ENCODE measurements at regions not wholly inside any gene's neighbourhood (a gene's known extent, or its start where the extent isn't known, plus 50 kb on each side); places are given as distances from the start of the nearest gene placed in this dataset.
"Not testable (repeated sequence)": the region's sequence is repeated elsewhere in the genome, so short reads cannot be mapped to it uniquely, and the experiment has no call there.

GRCh38 chr2:132257301-132258171 lies 95.8 kb upstream of the ANKRD30BL start:
- DNase-seq (ENCODE audit: low read depth in 1 of 2, low spot score in 1 of 2); H3K27ac ChIP-seq (replicated peaks); H3K27me3 ChIP-seq (ENCODE audit: insufficient read depth, poor library complexity, severe bottlenecking); H3K4me3 ChIP-seq (replicated peaks; ENCODE audit: insufficient read depth, low read length): not testable (repeated sequence)

GRCh38 chr2:132259276-132259675 lies 97.5 kb upstream of the ANKRD30BL start:
- H3K27ac ChIP-seq (replicated peaks); H3K4me3 ChIP-seq (replicated peaks; ENCODE audit: insufficient read depth, low read length); DNase-seq (ENCODE audit: low read depth in 1 of 2, low spot score in 1 of 2); H3K27me3 ChIP-seq (ENCODE audit: insufficient read depth, poor library complexity, severe bottlenecking): not testable (repeated sequence)

- peaks cover 14% of the 10 kb centered on the region for H3K27me3 ChIP-seq (ENCODE audit: insufficient read depth, poor library complexity, severe bottlenecking)
- DNase-seq (ENCODE audit: low read depth in 1 of 2, low spot score in 1 of 2); H3K27ac ChIP-seq (replicated peaks): not testable (repeated sequence)
Observed at GRCh38 chr2:132265595-132265994, 103.8 kb upstream of the ANKRD30BL start.

GRCh38 chr2:132267105-132267497 lies 105.3 kb upstream of the ANKRD30BL start:
- peaks cover 14% of the 10 kb centered on the region for H3K27me3 ChIP-seq (ENCODE audit: insufficient read depth, poor library complexity, severe bottlenecking)
- DNase-seq (ENCODE audit: low read depth in 1 of 2, low spot score in 1 of 2), result no peak
- TF ChIP-seq REST (IDR thresholded peaks at IDR 0.05; ENCODE audit: insufficient replicate concordance, low read depth), result no peak
- no peak for TF ChIP-seq POLR2AphosphoS5 (IDR thresholded peaks at IDR 0.05; ENCODE audit: low read depth)
- no peak for TF ChIP-seq GABPA (IDR thresholded peaks at IDR 0.05; ENCODE audit: low read depth)
- TF ChIP-seq CTCF (IDR thresholded peaks at IDR 0.05; ENCODE audit: insufficient read depth, low read length), result no peak
- TF ChIP-seq SPI1 (IDR thresholded peaks at IDR 0.05; ENCODE audit: borderline replicate concordance, low read depth), result no peak
- no peak overlapping the region for H3K4me3 ChIP-seq (replicated peaks; ENCODE audit: insufficient read depth, low read length)
- H3K27ac ChIP-seq (replicated peaks), result no peak overlapping the region

More at GRCh38 chr2:132265595-132265994, 103.8 kb upstream of the ANKRD30BL start:
- not testable (repeated sequence) for H3K4me3 ChIP-seq (replicated peaks; ENCODE audit: insufficient read depth, low read length)

- not testable (repeated sequence) for DNase-seq (ENCODE audit: low read depth in 1 of 2, low spot score in 1 of 2); H3K4me3 ChIP-seq (replicated peaks; ENCODE audit: insufficient read depth, low read length); H3K27ac ChIP-seq (replicated peaks)
- peaks cover 14% of the 10 kb centered on the region for H3K27me3 ChIP-seq (ENCODE audit: insufficient read depth, poor library complexity, severe bottlenecking)
Observed at GRCh38 chr2:132267498-132268283, 105.9 kb upstream of the ANKRD30BL start.

GRCh38 chr2:132268284-132268976 lies 106.7 kb upstream of the ANKRD30BL start:
- not testable (repeated sequence) for H3K27ac ChIP-seq (replicated peaks); H3K4me3 ChIP-seq (replicated peaks; ENCODE audit: insufficient read depth, low read length)
- peak; percentile 2 to 38 for DNase-seq (ENCODE audit: low read depth in 1 of 2, low spot score in 1 of 2)
- peaks cover 14% of the 10 kb centered on the region for H3K27me3 ChIP-seq (ENCODE audit: insufficient read depth, poor library complexity, severe bottlenecking)

Measured in HL-60 (cell line).